ENCODE measurements at regions not wholly inside any gene's neighbourhood (a gene's known extent, or its start where the extent isn't known, plus 50 kb on each side); places are given as distances from the start of the nearest gene placed in this dataset.

- TF ChIP-seq CTCF (IDR thresholded peaks at IDR 0.05): no peak
- TF ChIP-seq POLR2A (IDR thresholded peaks at IDR 0.05): no peak
- TF ChIP-seq POLR2AphosphoS5 (IDR thresholded peaks at IDR 0.05): no peak
- no peak for TF ChIP-seq EP300 (IDR thresholded peaks at IDR 0.05)
These were observed 225.3 kb upstream of the GSE1 start for GRCh38 chr16:85387731-85388295.
